ENCODE measurements at regions not wholly inside any gene's neighbourhood (a gene's known extent, or its start where the extent isn't known, plus 50 kb on each side); places are given as distances from the start of the nearest gene placed in this dataset.
"Not testable (repeated sequence)": the region's sequence is repeated elsewhere in the genome, so short reads cannot be mapped to it uniquely, and the experiment has no call there.

GRCh38 chr5:92715946-92716520, 865.0 kb downstream of the NR2F1-AS1 start:
- no peaks in the 10 kb centered on the region for H3K4me1 Mint-ChIP-seq (ENCODE audit: low read depth)
- no peak overlapping the region for H3K4me3 Mint-ChIP-seq
- H3K9me3 Mint-ChIP-seq, result no peaks in the 10 kb centered on the region
- no peaks in the 10 kb centered on the region for H3K36me3 Mint-ChIP-seq (ENCODE audit: insufficient read depth)
- no peak for ATAC-seq
- no peaks in the 10 kb centered on the region for H3K27me3 Mint-ChIP-seq (ENCODE audit: low read depth)
- DNase-seq, result no peak

- no peak for DNase-seq
- H3K4me3 Mint-ChIP-seq, result no peak overlapping the region
- no peak for ATAC-seq
- no peaks in the 10 kb centered on the region for H3K4me1 Mint-ChIP-seq (ENCODE audit: low read depth)
- H3K27me3 Mint-ChIP-seq (ENCODE audit: low read depth), result no peaks in the 10 kb centered on the region
- no peaks in the 10 kb centered on the region for H3K36me3 Mint-ChIP-seq (ENCODE audit: insufficient read depth)
- peaks cover under 1% of the 10 kb centered on the region for H3K9me3 Mint-ChIP-seq
These were observed 867.2 kb downstream of the NR2F1-AS1 start for GRCh38 chr5:92713826-92714225.

DNA sequence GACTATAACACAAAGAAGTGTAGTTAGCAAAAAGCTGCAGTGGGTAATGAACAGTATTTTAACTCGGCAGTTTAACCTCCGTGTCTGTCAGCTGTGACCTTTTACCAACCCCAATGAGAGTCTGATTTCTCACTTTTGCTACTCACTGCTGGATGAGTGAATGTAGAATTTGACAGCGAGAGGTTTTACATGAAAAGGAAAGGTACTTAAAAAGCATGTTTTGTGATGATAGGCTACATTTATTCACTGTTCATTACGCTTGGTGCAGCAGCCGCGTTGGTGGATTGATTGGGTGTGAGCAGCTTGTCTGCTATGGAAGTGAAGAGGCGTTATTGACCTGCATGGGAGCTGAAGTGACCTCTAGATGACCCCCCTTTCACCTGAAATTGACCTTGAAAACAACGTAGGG, 867.7 kb downstream of the NR2F1-AS1 start:
- no peaks in the 10 kb centered on the region for H3K36me3 Mint-ChIP-seq (ENCODE audit: insufficient read depth)
- DNase-seq (no peak), ATAC-seq (no peak)
- peaks cover 4% of the 10 kb centered on the region for H3K9me3 Mint-ChIP-seq
- no peak overlapping the region for H3K4me3 Mint-ChIP-seq
- H3K27me3 Mint-ChIP-seq (ENCODE audit: low read depth), result no peaks in the 10 kb centered on the region
- no peaks in the 10 kb centered on the region for H3K4me1 Mint-ChIP-seq (ENCODE audit: low read depth)

GRCh38 chr5:92711956-92712355, 869.1 kb downstream of the NR2F1-AS1 start:
- Mint-ChIP-seq H3K4me1 (ENCODE audit: low read depth) (no peaks in the 10 kb centered on the region), H3K36me3 (ENCODE audit: insufficient read depth) (no peaks in the 10 kb centered on the region), H3K27me3 (ENCODE audit: low read depth) (no peaks in the 10 kb centered on the region), H3K4me3 (no peak overlapping the region), H3K9me3 (peaks cover 4% of the 10 kb centered on the region)
- no peak for DNase-seq
- ATAC-seq, result no peak

DNA sequence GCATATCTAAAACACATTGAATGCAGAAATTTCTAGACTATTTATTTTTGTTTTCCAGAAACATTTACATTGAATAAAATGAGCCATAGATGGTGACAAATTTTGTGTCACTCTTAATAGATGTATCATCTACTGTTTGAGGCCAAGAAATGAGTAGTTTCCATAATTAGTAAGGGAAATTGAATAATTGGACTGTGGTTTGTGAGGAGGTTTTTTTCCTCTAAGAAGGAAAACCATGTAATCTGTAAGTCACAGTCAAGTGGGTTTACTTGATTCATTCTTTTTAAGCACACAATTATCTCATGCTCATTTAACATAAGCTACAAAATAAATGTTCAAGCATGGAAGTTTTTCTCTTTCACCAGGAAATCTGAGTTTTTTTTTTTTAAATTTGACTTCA, 876.4 kb downstream of the NR2F1-AS1 start:
- H3K27me3 Mint-ChIP-seq (ENCODE audit: low read depth), result no peaks in the 10 kb centered on the region
- ATAC-seq (no peak), DNase-seq (no peak)
- no peak overlapping the region for H3K4me3 Mint-ChIP-seq
- no peaks in the 10 kb centered on the region for H3K4me1 Mint-ChIP-seq (ENCODE audit: low read depth)
- peaks cover 9% of the 10 kb centered on the region for H3K9me3 Mint-ChIP-seq
- no peaks in the 10 kb centered on the region for H3K36me3 Mint-ChIP-seq (ENCODE audit: insufficient read depth)

- DNase-seq (no peak), ATAC-seq (no peak)
- Mint-ChIP-seq H3K27me3 (ENCODE audit: low read depth) (no peaks in the 10 kb centered on the region), H3K4me3 (no peak overlapping the region), H3K36me3 (ENCODE audit: insufficient read depth) (no peaks in the 10 kb centered on the region), H3K4me1 (ENCODE audit: low read depth) (no peaks in the 10 kb centered on the region), H3K9me3 (peaks cover 9% of the 10 kb centered on the region)
These were observed 877.0 kb downstream of the NR2F1-AS1 start for GRCh38 chr5:92703976-92704375.

GRCh38 chr5:92695123-92696003, 885.7 kb downstream of the NR2F1-AS1 start:
- no peaks in the 10 kb centered on the region for H3K36me3 Mint-ChIP-seq (ENCODE audit: insufficient read depth)
- H3K4me3 Mint-ChIP-seq, result no peak overlapping the region
- no peaks in the 10 kb centered on the region for H3K27me3 Mint-ChIP-seq (ENCODE audit: low read depth)
- DNase-seq (no peak), ATAC-seq (no peak)
- no peaks in the 10 kb centered on the region for H3K4me1 Mint-ChIP-seq (ENCODE audit: low read depth)
- peaks cover 4% of the 10 kb centered on the region for H3K9me3 Mint-ChIP-seq

DNA sequence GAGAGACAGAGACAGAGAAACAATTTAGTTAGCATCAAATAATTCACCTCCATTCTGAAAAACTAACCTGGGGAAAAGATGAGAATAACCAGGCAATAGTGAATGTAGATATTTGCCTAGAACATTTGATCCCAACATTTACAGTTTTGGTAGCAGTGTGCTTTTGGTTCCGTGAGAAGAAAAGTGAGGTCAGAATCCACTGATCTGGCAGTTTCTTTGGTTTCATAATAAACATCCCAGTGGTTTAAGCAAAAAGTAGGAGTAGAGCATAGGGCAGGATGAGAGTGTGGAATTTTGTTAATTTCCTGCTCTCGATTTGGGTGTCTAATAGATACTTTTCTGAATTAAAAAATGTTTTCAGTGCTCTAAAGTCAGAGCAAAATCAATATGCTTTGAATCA, 887.0 kb downstream of the NR2F1-AS1 start:
- no peaks in the 10 kb centered on the region for H3K27me3 Mint-ChIP-seq (ENCODE audit: low read depth)
- peaks cover 4% of the 10 kb centered on the region for H3K9me3 Mint-ChIP-seq
- DNase-seq, result no peak
- ATAC-seq, result no peak
- no peak overlapping the region for H3K4me3 Mint-ChIP-seq
- H3K36me3 Mint-ChIP-seq (ENCODE audit: insufficient read depth), result no peaks in the 10 kb centered on the region
- H3K4me1 Mint-ChIP-seq (ENCODE audit: low read depth), result no peaks in the 10 kb centered on the region

DNA sequence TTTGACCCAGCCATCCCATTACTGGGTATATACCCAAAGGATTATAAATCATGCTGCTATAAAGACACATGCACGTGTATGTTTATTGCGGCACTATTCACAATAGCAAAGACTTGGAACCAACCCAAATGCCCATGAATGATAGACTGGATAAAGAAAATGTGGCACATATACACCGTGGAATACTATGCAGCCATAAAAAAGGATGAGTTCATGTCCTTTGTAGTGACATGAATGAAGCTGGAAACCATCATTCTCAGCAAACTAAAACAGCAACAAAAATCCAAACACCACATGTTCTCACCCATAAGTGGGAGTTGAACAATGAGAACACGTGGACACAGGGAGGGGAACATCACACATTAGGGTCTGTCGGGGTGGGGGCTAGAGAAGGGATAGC, 889.1 kb downstream of the NR2F1-AS1 start:
- not testable (repeated sequence) for H3K9me3 Mint-ChIP-seq; H3K4me1 Mint-ChIP-seq (ENCODE audit: low read depth); H3K4me3 Mint-ChIP-seq; ATAC-seq; H3K36me3 Mint-ChIP-seq (ENCODE audit: insufficient read depth); H3K27me3 Mint-ChIP-seq (ENCODE audit: low read depth); DNase-seq

GRCh38 chr5:92687821-92688722, 892.9 kb downstream of the NR2F1-AS1 start:
- no peak for ATAC-seq
- DNase-seq, result no peak
- Mint-ChIP-seq H3K9me3 (peaks cover 15% of the 10 kb centered on the region), H3K27me3 (ENCODE audit: low read depth) (no peaks in the 10 kb centered on the region), H3K4me1 (ENCODE audit: low read depth) (no peaks in the 10 kb centered on the region), H3K36me3 (ENCODE audit: insufficient read depth) (no peaks in the 10 kb centered on the region), H3K4me3 (no peak overlapping the region)

DNA sequence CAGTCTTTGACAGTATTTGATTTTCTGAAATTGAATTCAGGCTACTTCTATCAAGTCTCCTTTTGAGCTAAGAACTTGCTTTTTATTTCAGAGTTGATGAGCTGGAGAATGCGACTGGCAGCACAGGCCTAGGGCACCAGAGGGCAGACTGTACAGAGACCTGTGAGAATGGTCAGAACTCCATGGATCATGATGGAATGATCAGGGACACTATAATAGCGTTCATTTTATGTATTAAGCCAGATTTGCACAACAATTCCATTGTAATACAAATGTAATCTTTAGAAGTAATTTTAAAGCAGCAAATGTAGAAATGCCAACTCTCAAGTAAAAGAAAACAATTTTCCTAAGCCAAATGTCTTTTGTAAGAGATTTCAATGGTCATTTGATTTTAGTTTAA, 902.4 kb downstream of the NR2F1-AS1 start:
- H3K4me1 Mint-ChIP-seq (ENCODE audit: low read depth), result no peaks in the 10 kb centered on the region
- peaks cover 5% of the 10 kb centered on the region for H3K9me3 Mint-ChIP-seq
- H3K27me3 Mint-ChIP-seq (ENCODE audit: low read depth), result no peaks in the 10 kb centered on the region
- no peak for ATAC-seq
- H3K4me3 Mint-ChIP-seq, result no peak overlapping the region
- no peaks in the 10 kb centered on the region for H3K36me3 Mint-ChIP-seq (ENCODE audit: insufficient read depth)
- no peak for DNase-seq

DNA sequence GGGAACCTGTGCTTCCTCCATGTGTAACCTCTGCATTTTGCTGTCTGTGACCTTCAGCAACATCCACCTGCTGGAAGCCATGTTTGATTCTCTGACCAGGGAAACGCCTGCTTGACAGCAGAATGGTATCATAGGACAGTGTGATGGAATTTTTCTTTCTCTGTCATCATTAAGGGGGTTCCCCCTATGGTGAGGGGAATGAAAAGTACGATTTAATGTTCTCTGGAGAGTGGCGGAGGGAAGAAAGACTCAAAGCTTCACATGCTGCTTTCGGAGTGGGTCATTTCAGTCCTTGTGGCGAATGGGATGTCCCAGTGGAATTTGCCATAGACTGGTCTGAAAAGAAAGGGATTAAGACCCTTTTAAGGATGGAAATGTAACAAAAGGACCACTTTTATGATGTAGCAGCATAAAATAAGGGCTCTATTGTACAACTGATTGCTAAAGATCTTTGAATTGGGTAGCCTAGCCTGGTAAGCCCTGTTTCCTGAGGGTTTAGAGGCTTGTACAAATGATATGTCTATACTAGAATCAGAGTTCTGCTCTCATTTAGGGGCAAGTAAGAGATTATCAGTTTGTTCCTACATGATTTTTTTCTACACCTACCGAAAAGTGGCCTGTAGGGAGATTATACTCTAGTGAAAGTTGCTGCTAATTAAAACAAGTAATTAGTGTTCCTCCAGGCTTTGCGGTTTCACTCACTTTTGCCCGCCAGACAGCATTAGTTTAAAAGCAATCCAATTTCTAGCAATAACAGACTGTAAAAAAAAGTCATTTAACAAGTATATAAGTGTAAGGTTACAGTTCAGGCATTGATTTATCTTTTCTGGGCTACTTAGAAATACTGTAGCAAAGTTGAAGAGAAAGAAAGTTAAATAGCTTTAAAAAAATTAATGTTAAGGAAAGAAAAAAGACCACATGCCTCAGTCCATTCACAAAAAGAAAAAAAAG, 904.5 kb downstream of the NR2F1-AS1 start:
- H3K27me3 Mint-ChIP-seq (ENCODE audit: low read depth), result no peaks in the 10 kb centered on the region
- ATAC-seq (no peak), DNase-seq (no peak)
- no peak overlapping the region for H3K4me3 Mint-ChIP-seq
- no peaks in the 10 kb centered on the region for H3K36me3 Mint-ChIP-seq (ENCODE audit: insufficient read depth)
- no peaks in the 10 kb centered on the region for H3K9me3 Mint-ChIP-seq
- no peaks in the 10 kb centered on the region for H3K4me1 Mint-ChIP-seq (ENCODE audit: low read depth)

- Mint-ChIP-seq H3K4me3 (no peak overlapping the region), H3K27me3 (ENCODE audit: low read depth) (no peaks in the 10 kb centered on the region), H3K36me3 (ENCODE audit: insufficient read depth) (no peaks in the 10 kb centered on the region), H3K9me3 (no peaks in the 10 kb centered on the region), H3K4me1 (ENCODE audit: low read depth) (no peaks in the 10 kb centered on the region)
- no peak for DNase-seq
- ATAC-seq, result no peak
These were observed 906.7 kb downstream of the NR2F1-AS1 start for GRCh38 chr5:92674321-92674720.

- Mint-ChIP-seq H3K9me3 (no peaks in the 10 kb centered on the region), H3K27me3 (ENCODE audit: low read depth) (no peaks in the 10 kb centered on the region), H3K4me3 (no peak overlapping the region), H3K36me3 (ENCODE audit: insufficient read depth) (no peaks in the 10 kb centered on the region), H3K4me1 (ENCODE audit: low read depth) (no peaks in the 10 kb centered on the region)
- ATAC-seq (no peak), DNase-seq (no peak)
These were observed 915.5 kb downstream of the NR2F1-AS1 start for GRCh38 chr5:92665506-92665905.

Data from activated T-cell treated with anti-CD3 and anti-CD28 coated beads, Interleukin-2, amount 50 U/mL, for 4 hours (primary cell).